H1 (cell line): ENCODE measurements at regions not wholly inside any gene's neighbourhood (a gene's known extent, or its start where the extent isn't known, plus 50 kb on each side); places are given as distances from the start of the nearest gene placed in this dataset.

Experiments used
- CTCF ChIA-PET: fragments of 300-600 bp; sonication (Branson Sonifier 250); formaldehyde crosslinking; loops from one replicate; lab custom pipeline; 2021; ENCODE audit not compliant: partially characterized antibody; lab: Charles Lee
- POLR2A ChIA-PET: fragments of 300-600 bp; sonication (Branson Sonifier 250); formaldehyde crosslinking; loops from one replicate; lab custom pipeline; 2021; ENCODE audit warnings: inconsistent platforms; ENCODE audit not compliant: partially characterized antibody; lab: Charles Lee
- DNase-seq, 2 experiments: peaks; one replicate each; pipeline versions ENCODE4 v3.0.0 to v3.0.0-alpha.2; 2010 to 2022; ENCODE audit warnings: low spot score in 2 of 2, low read depth in 1 of 2, mixed read lengths in 1 of 2
- FAIRE-seq: peaks from 2 replicates; lab custom pipeline; 2011; peaks lifted over from hg19 to GRCh38; lab: Jason Lieb, UNC
- H2AFZ ChIP-seq: 2 replicates; pipeline ENCODE4 v1.8.1; 2012; ENCODE audit warnings: low read length, inconsistent platforms
- H2AK5ac ChIP-seq: 2 replicates; pipeline ENCODE4 v1.6.1; 2013; ENCODE audit warnings: low read depth, low read length
- H2BK120ac ChIP-seq: replicated peaks from 2 replicates; pipeline ENCODE3; 2013; ENCODE audit warnings: low read depth, low read length, inconsistent platforms
- H2BK12ac ChIP-seq: 2 replicates; pipeline ENCODE4 v1.6.1; 2013; ENCODE audit warnings: low read depth, low read length
- H2BK15ac ChIP-seq: 2 replicates; pipeline ENCODE4 v1.6.1; 2013; ENCODE audit warnings: low read length
- H2BK20ac ChIP-seq: 2 replicates; pipeline ENCODE4 v1.6.1; 2013; ENCODE audit warnings: low read length
- H2BK5ac ChIP-seq: 2 replicates; pipeline ENCODE4 v1.6.1; 2013; ENCODE audit warnings: low read depth, low read length
- H3K14ac ChIP-seq: 2 replicates; pipeline ENCODE4 v1.6.1; 2013; ENCODE audit warnings: inconsistent platforms; ENCODE audit not compliant: insufficient read length
- H3K18ac ChIP-seq: 2 replicates; pipeline ENCODE4 v1.6.1; 2013; ENCODE audit warnings: low read length; ENCODE audit errors: extremely low read depth
- H3K23ac ChIP-seq: 2 replicates; pipeline ENCODE4 v1.6.1; 2013; ENCODE audit warnings: inconsistent platforms; ENCODE audit not compliant: insufficient read length
- H3K23me2 ChIP-seq: 2 replicates; pipeline ENCODE4 v1.6.1; 2013; ENCODE audit warnings: low read depth, low read length
- H3K27ac ChIP-seq: 2 replicates; pipeline ENCODE4 v1.6.1; 2011; ENCODE audit warnings: low read depth, low read length, inconsistent platforms
- H3K27me3 ChIP-seq, 4 experiments: replicated peaks in 1 of 4; 1 replicate in 1 of 4; 2 replicates in 3 of 4; pipeline versions ENCODE4 v1.6.1 to v1.8.1; 2011 to 2013; ENCODE audit warnings: low read length in 3 of 4, mild to moderate bottlenecking in 3 of 4, inconsistent platforms in 2 of 4, mixed read lengths in 2 of 4, moderate library complexity in 1 of 4; ENCODE audit not compliant: control insufficient read depth in 3 of 4, insufficient read depth in 3 of 4; ENCODE audit errors: extremely low read depth in 1 of 4
- H3K36me3 ChIP-seq, 4 experiments: 2 replicates each; pipeline versions ENCODE4 v1.6.1 to v1.8.1; 2011 to 2013; ENCODE audit warnings: mild to moderate bottlenecking in 4 of 4, low read length in 3 of 4, moderate library complexity in 2 of 4, control low read depth in 1 of 4, inconsistent platforms in 1 of 4; ENCODE audit not compliant: insufficient read depth in 4 of 4, control insufficient read depth in 2 of 4
- H3K4ac ChIP-seq: replicated peaks from 2 replicates; pipeline ENCODE3; 2013; ENCODE audit warnings: low read length, low read depth, mixed read lengths, inconsistent platforms; ENCODE audit not compliant: insufficient read length
- H3K4me1 ChIP-seq, 4 experiments: replicated peaks in 1 of 4; 1 replicate in 1 of 4; 2 replicates in 3 of 4; pipeline versions ENCODE4 v1.6.1 to v1.8.1; 2011 to 2013; ENCODE audit warnings: low read length in 3 of 4, inconsistent platforms in 2 of 4, mixed read lengths in 1 of 4; ENCODE audit not compliant: insufficient read depth in 4 of 4, control insufficient read depth in 3 of 4
- H3K4me2 ChIP-seq, 2 experiments: 2 replicates each; pipeline versions ENCODE4 v1.6.1 to v1.8.1; 2011 to 2013; ENCODE audit warnings: low read depth in 2 of 2, low read length in 2 of 2, control low read depth in 1 of 2, inconsistent platforms in 1 of 2, mild to moderate bottlenecking in 1 of 2; ENCODE audit not compliant: insufficient read depth in 1 of 2
- H3K4me3 ChIP-seq, 4 experiments: fragments of 200-600, 300-600 bp in 1 of 4; sonication (generic), shearing (Covaris generic), sonication (Bioruptor Twin) in 1 of 4; 2 replicates each; pipeline versions ENCODE4 v1.5.1 to v1.8.1; 2011 to 2016; ENCODE audit warnings: low read length in 4 of 4, low read depth in 3 of 4, control low read depth in 2 of 4, inconsistent platforms in 2 of 4, mild to moderate bottlenecking in 2 of 4, mixed read lengths in 1 of 4, moderate library complexity in 1 of 4; ENCODE audit not compliant: insufficient read depth in 2 of 4; ENCODE audit errors: extremely low read depth in 1 of 4
- H3K56ac ChIP-seq: replicated peaks from 2 replicates; pipeline ENCODE3; 2013; ENCODE audit warnings: low read depth, mild to moderate bottlenecking, mixed read lengths, low read length, inconsistent platforms; ENCODE audit not compliant: insufficient read length
- H3K79me1 ChIP-seq: 2 replicates; pipeline ENCODE4 v1.6.1; 2013; ENCODE audit warnings: low read depth, low read length, control low read depth
- H3K79me2 ChIP-seq, 2 experiments: 2 replicates each; pipeline versions ENCODE4 v1.6.1 to v1.8.1; 2012 to 2013; ENCODE audit warnings: low read length in 2 of 2, mild to moderate bottlenecking in 2 of 2, inconsistent platforms in 1 of 2; ENCODE audit not compliant: insufficient read depth in 2 of 2, control insufficient read depth in 1 of 2
- H3K9ac ChIP-seq, 4 experiments: replicated peaks in 1 of 4; 1 replicate in 1 of 4; 2 replicates in 3 of 4; pipeline versions ENCODE4 v1.6.1 to v1.8.1; 2011 to 2013; ENCODE audit warnings: low read depth in 3 of 4, low read length in 3 of 4, control low read depth in 2 of 4, mild to moderate bottlenecking in 2 of 4, moderate library complexity in 2 of 4, inconsistent platforms in 1 of 4; ENCODE audit errors: extremely low read depth in 1 of 4
- H3K9me3 ChIP-seq, 2 experiments: 2 replicates each; pipeline versions ENCODE4 v1.6.1 to v1.8.1; 2012 to 2013; ENCODE audit warnings: mild to moderate bottlenecking in 2 of 2, moderate library complexity in 2 of 2, control low read depth in 1 of 2, inconsistent platforms in 1 of 2, low read depth in 1 of 2, low read length in 1 of 2, mixed read lengths in 1 of 2; ENCODE audit not compliant: insufficient read depth in 2 of 2
- H4K20me1 ChIP-seq, 2 experiments: replicated peaks in 1 of 2; 2 replicates each; pipeline versions ENCODE3 to v1.8.1; 2011 to 2013; ENCODE audit warnings: inconsistent platforms in 2 of 2, low read length in 2 of 2, mild to moderate bottlenecking in 1 of 2; ENCODE audit not compliant: insufficient read depth in 2 of 2, control insufficient read depth in 1 of 2
- H4K5ac ChIP-seq: 2 replicates; pipeline ENCODE4 v1.6.1; 2013; ENCODE audit warnings: low read length, low read depth, mixed read lengths, inconsistent platforms; ENCODE audit not compliant: insufficient read length
- H4K8ac ChIP-seq: 2 replicates; pipeline ENCODE4 v1.8.0; 2013; ENCODE audit warnings: mild to moderate bottlenecking, moderate library complexity, low read length, inconsistent platforms; ENCODE audit not compliant: insufficient read depth; ENCODE audit errors: extremely low read depth
- H4K91ac ChIP-seq: replicated peaks from 2 replicates; pipeline ENCODE3; 2013; ENCODE audit warnings: low read length, mixed read lengths, inconsistent platforms; ENCODE audit not compliant: insufficient read length
- ASH2L ChIP-seq: fragments of 200-600, 300-600 bp; sonication (generic); IDR thresholded peaks from one replicate; pipeline ENCODE4 v1.7.1; 2017; ENCODE audit warnings: low read length
- ATF2 ChIP-seq: IDR thresholded peaks from 2 replicates; pipeline ENCODE4 v1.6.1; 2012; ENCODE audit warnings: low read length, inconsistent platforms
- CEBPB ChIP-seq: IDR thresholded peaks from 2 replicates; pipeline ENCODE4 v1.6.1; 2012; ENCODE audit warnings: low read depth, low read length
- E2F6 ChIP-seq: IDR thresholded peaks from 2 replicates; pipeline ENCODE4 v1.6.1; 2012; ENCODE audit warnings: inconsistent platforms
- EGR1 ChIP-seq: IDR thresholded peaks from 2 replicates; pipeline ENCODE4 v1.6.1; 2011; ENCODE audit warnings: low read depth, low read length, borderline replicate concordance
- RAD21 ChIP-seq, 2 experiments: IDR thresholded peaks in 1 of 2; conservative IDR thresholded peaks in 1 of 2; 2 replicates each; pipeline ENCODE4 v1.6.1; 2011; ENCODE audit warnings: low read depth in 2 of 2, low read length in 2 of 2, improper control_type of control experiment in 1 of 2, inconsistent platforms in 1 of 2, mild to moderate bottlenecking in 1 of 2, moderate library complexity in 1 of 2
- SAP30 ChIP-seq: fragments of 300-600 bp; sonication (generic); IDR thresholded peaks from 2 replicates; pipeline ENCODE4 v1.7.1; 2012; ENCODE audit warnings: low read length, moderate library complexity, mild to moderate bottlenecking, inconsistent platforms; ENCODE audit not compliant: insufficient read depth, insufficient replicate concordance
- SIRT6 ChIP-seq: IDR thresholded peaks from one replicate; pipeline ENCODE4 v1.7.1; 2012; ENCODE audit warnings: low read length, inconsistent platforms
- SP4 ChIP-seq: IDR thresholded peaks from 2 replicates; pipeline ENCODE4 v1.6.1; 2012; ENCODE audit warnings: low read length, inconsistent platforms
- TAF1 ChIP-seq: IDR thresholded peaks from 2 replicates; pipeline ENCODE4 v1.6.1; 2011; ENCODE audit warnings: mild to moderate bottlenecking, low read depth, low read length
- TAF7 ChIP-seq: optimal IDR thresholded peaks from 2 replicates; pipeline ENCODE3; 2011; ENCODE audit warnings: low read depth, mild to moderate bottlenecking, inconsistent platforms, low read length, moderate library complexity, borderline replicate concordance
- TEAD4 ChIP-seq: IDR thresholded peaks from 2 replicates; pipeline ENCODE4 v1.6.1; 2012; ENCODE audit warnings: low read depth, low read length, inconsistent platforms, mixed read lengths
- YY1 ChIP-seq: IDR thresholded peaks from 2 replicates; pipeline ENCODE4 v1.6.1; 2011; ENCODE audit warnings: low read depth, mild to moderate bottlenecking, low read length
- WGBS, 2 experiments: shearing (Covaris generic) in 1 of 2; methylation state at CpG; one replicate each; pipeline versions ENCODE4 v1.1.6 to v1.1.7; 2013 to 2015; ENCODE audit warnings: low lambda C conversion rate in 2 of 2, mixed read lengths in 2 of 2, inconsistent platforms in 1 of 2, low coverage in 1 of 2, missing lambda C conversion rate in 1 of 2; ENCODE audit not compliant: insufficient replicate concordance in 2 of 2, insufficient coverage in 1 of 2, insufficient read length in 1 of 2; ENCODE audit errors: extremely low coverage in 1 of 2, missing lambda C conversion rate in 1 of 2; 5-methylcytosine and 5-hydroxymethylcytosine counted together

- Histone ChIP-seq H3K27ac (no peak overlapping the region), H2AK5ac (no peak overlapping the region), H3K79me1 (no peaks in the 10 kb centered on the region), H2BK5ac (no peak overlapping the region), H3K36me3 (no peaks in the 10 kb centered on the region), H3K4me3 (no peak overlapping the region), H4K91ac (no peak overlapping the region), H3K9ac (no peak overlapping the region), H3K27me3 (no peaks in the 10 kb centered on the region), H4K5ac (no peak overlapping the region), H2BK12ac (no peak overlapping the region), H3K9me3 (no peaks in the 10 kb centered on the region), H4K8ac (no peak overlapping the region), H3K23ac (no peak overlapping the region), H2BK20ac (no peak overlapping the region), H4K20me1 (no peaks in the 10 kb centered on the region), H2BK120ac (no peak overlapping the region), H2BK15ac (no peak overlapping the region), H3K79me2 (no peaks in the 10 kb centered on the region), H3K23me2 (no peaks in the 10 kb centered on the region; the same call in 1 of the 2 replicates), H3K56ac (no peak overlapping the region), H3K18ac (no peak overlapping the region), H3K4me2 (no peak overlapping the region), H3K4ac (no peak overlapping the region), H3K4me1 (peaks cover 0 to 10% (median 6%) of the 10 kb centered on the region in 4 experiments; a peak in 2 of 7 replicates), H3K14ac (no peak overlapping the region), H2AFZ (no peak overlapping the region)
- ChIA-PET CTCF (interaction anchor here (0.6 to 1.5 kb wide), 3 partner anchors 75 to 898 kb away, joined by 3 read pairs; no protein-coding TSS in a partner anchor), POLR2A (no interaction called here)
- DNase-seq (no peak), FAIRE-seq (no peak)
- WGBS, 2 experiments: 91% methylated on average over 4 of the region's 4 CpGs; no CpG with 5 or more reads in 1 of the 2 experiments
- no peak for TF ChIP-seq TEAD4
- no peak for TF ChIP-seq TAF1
- no peak for TF ChIP-seq EGR1
- TF ChIP-seq CEBPB: no peak
- TF ChIP-seq E2F6: no peak
- no peak for TF ChIP-seq SIRT6
- TF ChIP-seq RAD21 (IDR thresholded peaks at IDR 0.05 in 1 of 2, conservative IDR thresholded peaks at IDR 0.05 in 1 of 2; ENCODE audit: low read depth in 2 of 2, low read length in 2 of 2): no peak
- no peak for TF ChIP-seq ASH2L
- no peak for TF ChIP-seq ATF2
- TF ChIP-seq SP4: no peak
- no peak for TF ChIP-seq TAF7
- no peak for TF ChIP-seq YY1
- no peak for TF ChIP-seq SAP30
Measured at GRCh38 chr12:13437541-13437940, 241.0 kb downstream of the EMP1 start.
